Neural cell (in vitro differentiated cells): ENCODE measurements at regions not wholly inside any gene's neighbourhood (a gene's known extent, or its start where the extent isn't known, plus 50 kb on each side); places are given as distances from the start of the nearest gene placed in this dataset.

Experiments
- H2AFZ ChIP-seq: fragments of 200-600, 300-800 bp; sonication (generic), shearing (Covaris generic); 2 replicates; pipeline ENCODE4 v1.6.0; 2014; ENCODE audit warnings: low read depth, mild to moderate bottlenecking, antibody characterized with exemption, low read length, moderate library complexity
- H3F3A ChIP-seq: fragments of 200-600 bp; shearing (Covaris generic); 2 replicates; pipeline ENCODE4 v1.6.1; 2016; ENCODE audit warnings: mild to moderate bottlenecking, moderate library complexity, mixed read lengths, antibody characterized with exemption, low read length; ENCODE audit not compliant: insufficient read depth, poor library complexity, severe bottlenecking
- H3K27ac ChIP-seq: fragments of 200-600, 300-800 bp; sonication (generic), shearing (Covaris generic); 2 replicates; pipeline ENCODE4 v1.5.1; 2014; ENCODE audit warnings: mild to moderate bottlenecking, low read length, moderate library complexity
- H3K27me3 ChIP-seq: fragments of 300-800, 200-600 bp; sonication (generic), shearing (Covaris generic); 2 replicates; pipeline ENCODE4 v1.6.0; 2014; ENCODE audit warnings: mild to moderate bottlenecking, low read depth, low read length, moderate library complexity; ENCODE audit not compliant: insufficient read depth
- H3K36me3 ChIP-seq: fragments of 300-800, 200-600 bp; sonication (generic), shearing (Covaris generic); 2 replicates; pipeline ENCODE4 v1.5.1; 2014; ENCODE audit warnings: mild to moderate bottlenecking, antibody characterized with exemption, low read length, moderate library complexity; ENCODE audit not compliant: insufficient read depth
- H3K4me2 ChIP-seq: fragments of 300-800, 200-600 bp; sonication (generic), shearing (Covaris generic); 2 replicates; pipeline ENCODE4 v1.6.0; 2014; ENCODE audit warnings: mild to moderate bottlenecking, low read length
- H3K4me3 ChIP-seq: fragments of 300-800, 200-600 bp; sonication (generic), shearing (Covaris generic); 2 replicates; pipeline ENCODE4 v1.5.1; 2014; ENCODE audit warnings: mild to moderate bottlenecking, low read length, moderate library complexity
- H3K79me2 ChIP-seq: fragments of 200-600 bp; shearing (Covaris generic); replicated peaks from 2 replicates; pipeline ENCODE4 v1.6.0; 2014; ENCODE audit warnings: mild to moderate bottlenecking, low read length, moderate library complexity; ENCODE audit not compliant: insufficient read depth
- H3K9ac ChIP-seq: fragments of 300-800, 200-600 bp; sonication (generic), shearing (Covaris generic); 2 replicates; pipeline ENCODE4 v1.6.1; 2016; ENCODE audit warnings: mild to moderate bottlenecking, low read length, mixed read lengths
- H3K9me2 ChIP-seq: fragments of 200-600 bp; shearing (Covaris generic); 2 replicates; pipeline ENCODE4 v1.6.1; 2016; ENCODE audit warnings: mild to moderate bottlenecking, low read length, mixed read lengths; ENCODE audit not compliant: insufficient read depth
- H3K9me3 ChIP-seq: fragments of 200-600, 300-800 bp; sonication (generic), shearing (Covaris generic); 2 replicates; pipeline ENCODE4 v1.6.1; 2016; ENCODE audit warnings: mild to moderate bottlenecking, mixed run types, low read length, moderate library complexity, mixed read lengths
- H4K20me1 ChIP-seq: fragments of 200-600 bp; shearing (Covaris generic); 2 replicates; pipeline ENCODE4 v1.6.1; 2016; ENCODE audit warnings: mild to moderate bottlenecking, mixed run types; ENCODE audit not compliant: insufficient read depth
- EP300 ChIP-seq: fragments of 450-650 bp; conservative IDR thresholded peaks from 2 replicates; pipeline ENCODE4 v1.6.1; 2014; ENCODE audit warnings: antibody characterized with exemption, mild to moderate bottlenecking, moderate library complexity; ENCODE audit not compliant: poor library complexity, severe bottlenecking
- EZH2 ChIP-seq: fragments of 200-600, 300-800 bp; shearing (Covaris generic), sonication (generic); IDR thresholded peaks from 2 replicates; pipeline ENCODE4 v1.6.1; 2014; ENCODE audit warnings: antibody characterized with exemption, low read length, borderline replicate concordance, mild to moderate bottlenecking; ENCODE audit not compliant: insufficient read depth, poor library complexity, severe bottlenecking
- MXI1 ChIP-seq: fragments of 450-650 bp; conservative IDR thresholded peaks from 2 replicates; pipeline ENCODE4 v1.6.1; 2014; ENCODE audit warnings: antibody characterized with exemption, mild to moderate bottlenecking; ENCODE audit not compliant: poor library complexity, severe bottlenecking
- POLR2AphosphoS5 ChIP-seq: IDR thresholded peaks from 2 replicates; pipeline ENCODE4 v1.6.1; 2012
- RAD21 ChIP-seq: fragments of 450-650 bp; conservative IDR thresholded peaks from 2 replicates; pipeline ENCODE4 v1.6.1; 2014; ENCODE audit warnings: antibody characterized with exemption, mild to moderate bottlenecking, moderate library complexity
- SMC3 ChIP-seq: fragments of 450-650 bp; conservative IDR thresholded peaks from 2 replicates; pipeline ENCODE4 v1.6.1; 2014; ENCODE audit warnings: antibody characterized with exemption, mild to moderate bottlenecking, moderate library complexity; ENCODE audit not compliant: poor library complexity
- TAF1 ChIP-seq: IDR thresholded peaks from 2 replicates; pipeline ENCODE4 v1.6.1; 2012; ENCODE audit warnings: low read depth
- TF ChIP-seq, protein P1 (sequence below): fragments of 450-650 bp; IDR thresholded peaks from 2 replicates; pipeline ENCODE4 v1.5.1; 2014; ENCODE audit warnings: antibody characterized with exemption, mild to moderate bottlenecking, moderate library complexity; ENCODE audit not compliant: poor library complexity, severe bottlenecking
- TF ChIP-seq, protein P2 (sequence below): IDR thresholded peaks from 2 replicates; pipeline ENCODE4 v1.6.1; 2012; ENCODE audit warnings: borderline replicate concordance

- H3K36me3 ChIP-seq: no peaks in the 10 kb centered on the region
Measured at GRCh38 chr13:76620036-76620435, 266.2 kb downstream of the KCTD12 start.

GRCh38 chr13:76619631-76620030 lies 266.6 kb downstream of the KCTD12 start:
- Histone ChIP-seq H4K20me1 (no peaks in the 10 kb centered on the region), H3K4me2 (no peak overlapping the region), H3K9me2 (no peaks in the 10 kb centered on the region), H3K9ac (no peak overlapping the region), H3K9me3 (no peaks in the 10 kb centered on the region), H3K27ac (peak overlapping the region; percentile 23), H2AFZ (no peak overlapping the region), H3K27me3 (no peaks in the 10 kb centered on the region), H3K79me2 (no peaks in the 10 kb centered on the region), H3K4me3 (no peak overlapping the region), H3F3A (peaks cover 4% of the 10 kb centered on the region), H3K36me3 (no peaks in the 10 kb centered on the region)
- peak; percentile 13 for TF ChIP-seq RAD21
- TF ChIP-seq EP300: peak; percentile 100
- no peak for TF ChIP-seq SMC3
- no peak for TF ChIP-seq EZH2
- no peak for TF ChIP-seq MXI1
- TF ChIP-seq POLR2AphosphoS5: peak; percentile 100
- TF ChIP-seq TAF1: no peak
- TF ChIP-seq, protein P1, sequence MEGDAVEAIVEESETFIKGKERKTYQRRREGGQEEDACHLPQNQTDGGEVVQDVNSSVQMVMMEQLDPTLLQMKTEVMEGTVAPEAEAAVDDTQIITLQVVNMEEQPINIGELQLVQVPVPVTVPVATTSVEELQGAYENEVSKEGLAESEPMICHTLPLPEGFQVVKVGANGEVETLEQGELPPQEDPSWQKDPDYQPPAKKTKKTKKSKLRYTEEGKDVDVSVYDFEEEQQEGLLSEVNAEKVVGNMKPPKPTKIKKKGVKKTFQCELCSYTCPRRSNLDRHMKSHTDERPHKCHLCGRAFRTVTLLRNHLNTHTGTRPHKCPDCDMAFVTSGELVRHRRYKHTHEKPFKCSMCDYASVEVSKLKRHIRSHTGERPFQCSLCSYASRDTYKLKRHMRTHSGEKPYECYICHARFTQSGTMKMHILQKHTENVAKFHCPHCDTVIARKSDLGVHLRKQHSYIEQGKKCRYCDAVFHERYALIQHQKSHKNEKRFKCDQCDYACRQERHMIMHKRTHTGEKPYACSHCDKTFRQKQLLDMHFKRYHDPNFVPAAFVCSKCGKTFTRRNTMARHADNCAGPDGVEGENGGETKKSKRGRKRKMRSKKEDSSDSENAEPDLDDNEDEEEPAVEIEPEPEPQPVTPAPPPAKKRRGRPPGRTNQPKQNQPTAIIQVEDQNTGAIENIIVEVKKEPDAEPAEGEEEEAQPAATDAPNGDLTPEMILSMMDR: no peak
- TF ChIP-seq, protein P2, sequence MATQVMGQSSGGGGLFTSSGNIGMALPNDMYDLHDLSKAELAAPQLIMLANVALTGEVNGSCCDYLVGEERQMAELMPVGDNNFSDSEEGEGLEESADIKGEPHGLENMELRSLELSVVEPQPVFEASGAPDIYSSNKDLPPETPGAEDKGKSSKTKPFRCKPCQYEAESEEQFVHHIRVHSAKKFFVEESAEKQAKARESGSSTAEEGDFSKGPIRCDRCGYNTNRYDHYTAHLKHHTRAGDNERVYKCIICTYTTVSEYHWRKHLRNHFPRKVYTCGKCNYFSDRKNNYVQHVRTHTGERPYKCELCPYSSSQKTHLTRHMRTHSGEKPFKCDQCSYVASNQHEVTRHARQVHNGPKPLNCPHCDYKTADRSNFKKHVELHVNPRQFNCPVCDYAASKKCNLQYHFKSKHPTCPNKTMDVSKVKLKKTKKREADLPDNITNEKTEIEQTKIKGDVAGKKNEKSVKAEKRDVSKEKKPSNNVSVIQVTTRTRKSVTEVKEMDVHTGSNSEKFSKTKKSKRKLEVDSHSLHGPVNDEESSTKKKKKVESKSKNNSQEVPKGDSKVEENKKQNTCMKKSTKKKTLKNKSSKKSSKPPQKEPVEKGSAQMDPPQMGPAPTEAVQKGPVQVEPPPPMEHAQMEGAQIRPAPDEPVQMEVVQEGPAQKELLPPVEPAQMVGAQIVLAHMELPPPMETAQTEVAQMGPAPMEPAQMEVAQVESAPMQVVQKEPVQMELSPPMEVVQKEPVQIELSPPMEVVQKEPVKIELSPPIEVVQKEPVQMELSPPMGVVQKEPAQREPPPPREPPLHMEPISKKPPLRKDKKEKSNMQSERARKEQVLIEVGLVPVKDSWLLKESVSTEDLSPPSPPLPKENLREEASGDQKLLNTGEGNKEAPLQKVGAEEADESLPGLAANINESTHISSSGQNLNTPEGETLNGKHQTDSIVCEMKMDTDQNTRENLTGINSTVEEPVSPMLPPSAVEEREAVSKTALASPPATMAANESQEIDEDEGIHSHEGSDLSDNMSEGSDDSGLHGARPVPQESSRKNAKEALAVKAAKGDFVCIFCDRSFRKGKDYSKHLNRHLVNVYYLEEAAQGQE: peak; percentile 85

More at GRCh38 chr13:76620036-76620435, 266.2 kb downstream of the KCTD12 start:
- Histone ChIP-seq H3F3A (peaks cover 4% of the 10 kb centered on the region), H3K4me3 (no peak overlapping the region), H3K4me2 (no peak overlapping the region), H3K9me3 (no peaks in the 10 kb centered on the region), H3K9ac (no peak overlapping the region), H3K9me2 (no peaks in the 10 kb centered on the region), H3K27ac (peak overlapping the region; percentile 16), H4K20me1 (no peaks in the 10 kb centered on the region), H2AFZ (no peak overlapping the region), H3K27me3 (no peaks in the 10 kb centered on the region), H3K79me2 (no peaks in the 10 kb centered on the region)
- TF ChIP-seq EP300 (no peak), SMC3 (no peak), POLR2AphosphoS5 (no peak), TAF1 (no peak), RAD21 (no peak), EZH2 (no peak), MXI1 (no peak)
- TF ChIP-seq, protein P2: no peak
- TF ChIP-seq, protein P1: no peak
